PC-3 (cell line): ENCODE measurements at regions not wholly inside any gene's neighbourhood (a gene's known extent, or its start where the extent isn't known, plus 50 kb on each side); places are given as distances from the start of the nearest gene placed in this dataset.

Source experiments
- ATAC-seq: fragments of 200-7000 bp; cut with Tn5 transposase; 2 replicates; pipeline ENCODE4 v1.9.1; 2020; ENCODE audit warnings: mild to moderate bottlenecking, moderate library complexity
- BruUV-seq: library from RNA; stranded (reverse); fragments of 400-500 nt; replicated peaks from 2 replicates; lab custom pipeline; 2021; lab: Mats Ljungman, UMichigan
- CTCF ChIA-PET: fragments of 300-600 bp; sonication (Branson Sonifier 250); formaldehyde crosslinking; loops from one replicate; lab custom pipeline; 2022; ENCODE audit warnings: antibody characterized with exemption; lab: Charles Lee
- POLR2A ChIA-PET: fragments of 300-600 bp; sonication (Branson Sonifier 250); formaldehyde crosslinking; loops from one replicate; lab custom pipeline; 2022; ENCODE audit warnings: antibody characterized with exemption; ENCODE audit not compliant: unreplicated experiment; lab: Charles Lee
- DNase-seq: peaks from one replicate; pipeline ENCODE4 v3.0.0-alpha.2; 2015
- H2AFZ ChIP-seq: fragments of 300-600 bp; sonication (generic); 2 replicates; pipeline ENCODE4 v1.6.0; 2016; ENCODE audit warnings: antibody characterized with exemption, low read length
- H3F3A ChIP-seq: fragments of 300-600 bp; sonication (generic); one replicate; pipeline ENCODE4 v1.6.0; 2017; ENCODE audit warnings: antibody characterized with exemption, low read length, control low read depth, mild to moderate bottlenecking; ENCODE audit not compliant: unreplicated experiment
- H3K27ac ChIP-seq: fragments of 300-600 bp; sonication (generic); 2 replicates; pipeline ENCODE4 v1.5.1; 2016; ENCODE audit warnings: mild to moderate bottlenecking, low read length
- H3K27me3 ChIP-seq: fragments of 300-600 bp; sonication (generic); 2 replicates; pipeline ENCODE4 v1.6.1; 2016; ENCODE audit warnings: low read length, mixed read lengths
- H3K36me3 ChIP-seq: fragments of 300-600 bp; sonication (generic); 2 replicates; pipeline ENCODE4 v1.6.1; 2016; ENCODE audit warnings: low read depth, mixed run types, low read length, mixed read lengths
- H3K4me1 ChIP-seq: fragments of 300-600 bp; sonication (generic); 2 replicates; pipeline ENCODE4 v1.5.1; 2016; ENCODE audit warnings: low read length; ENCODE audit not compliant: insufficient read depth
- H3K4me2 ChIP-seq: fragments of 300-600 bp; sonication (generic); 2 replicates; pipeline ENCODE4 v1.6.0; 2016; ENCODE audit warnings: low read length
- H3K4me3 ChIP-seq: fragments of 300-600 bp; sonication (generic); 2 replicates; pipeline ENCODE4 v1.5.1; 2016; ENCODE audit warnings: mild to moderate bottlenecking, low read length, mixed read lengths
- H3K79me2 ChIP-seq: fragments of 300-600 bp; sonication (generic); 2 replicates; pipeline ENCODE4 v1.6.1; 2017; ENCODE audit warnings: low read length, mixed read lengths
- H3K9ac ChIP-seq: fragments of 300-600 bp; sonication (generic); 2 replicates; pipeline ENCODE4 v1.6.0; 2016; ENCODE audit warnings: mild to moderate bottlenecking, low read length
- H3K9me2 ChIP-seq: fragments of 300-600 bp; sonication (generic); replicated peaks from 2 replicates; pipeline ENCODE4 v1.6.1; 2016; ENCODE audit warnings: mixed run types, low read length, mixed read lengths
- H3K9me3 ChIP-seq: fragments of 300-600 bp; sonication (generic); 2 replicates; pipeline ENCODE4 v1.6.1; 2016; ENCODE audit warnings: low read length, mixed read lengths
- H4K20me1 ChIP-seq: fragments of 300-600 bp; sonication (generic); 2 replicates; pipeline ENCODE4 v1.6.1; 2016; ENCODE audit warnings: low read length, mixed read lengths
- CTCF ChIP-seq: fragments of 300-600 bp; sonication (generic); conservative IDR thresholded peaks from 2 replicates; pipeline ENCODE4 v1.5.1; 2017; ENCODE audit warnings: antibody characterized with exemption, low read depth, mild to moderate bottlenecking, low read length
- EZH2 ChIP-seq: fragments of 300-600 bp; sonication (generic); IDR thresholded peaks from one replicate; pipeline ENCODE4 v1.6.1; 2017; ENCODE audit warnings: antibody characterized with exemption, mild to moderate bottlenecking, low read length; ENCODE audit not compliant: unreplicated experiment
- EZH2phosphoT487 ChIP-seq: fragments of 300-600 bp; sonication (generic); IDR thresholded peaks from 2 replicates; pipeline ENCODE4 v1.6.1; 2018; ENCODE audit warnings: mild to moderate bottlenecking, antibody characterized with exemption, low read length, borderline replicate concordance
- intact Hi-C: fragments of 100-400 bp; cut with micrococcal nuclease; formaldehyde crosslinking; loops from 2 replicates; pipeline ENCODE4 v1.9.0; 2023

GRCh38 chr9:12874395-12874794 lies 99.6 kb downstream of the LURAP1L start:
- no peak for ATAC-seq
- H3K9me2 ChIP-seq, result no peaks in the 10 kb centered on the region
- intact Hi-C loops, result no loop called here
- BruUV-seq, result no TSS peak
- peaks cover 25% of the 10 kb centered on the region for H3K4me1 ChIP-seq
- CTCF ChIA-PET, result interaction anchor here (0.7 kb wide), 1 partner anchor 10 kb away, joined by 11 read pairs; no protein-coding TSS in a partner anchor
- H3K27me3 ChIP-seq, result no peaks in the 10 kb centered on the region
- no peak overlapping the region for H3K27ac ChIP-seq
- DNase-seq, result no peak
- no peak overlapping the region for H2AFZ ChIP-seq
- no peak overlapping the region for H3K9ac ChIP-seq
- no peaks in the 10 kb centered on the region for H3K36me3 ChIP-seq
- H4K20me1 ChIP-seq, result no peaks in the 10 kb centered on the region
- no peaks in the 10 kb centered on the region for H3K9me3 ChIP-seq
- H3K4me2 ChIP-seq, result no peak overlapping the region
- no peaks in the 10 kb centered on the region for H3F3A ChIP-seq
- POLR2A ChIA-PET, result no interaction called here
- H3K79me2 ChIP-seq, result no peaks in the 10 kb centered on the region
- TF ChIP-seq CTCF, result no peak
- TF ChIP-seq EZH2phosphoT487, result no peak
- no peak for TF ChIP-seq EZH2
- H3K4me3 ChIP-seq, result no peak overlapping the region

GRCh38 chr9:12875191-12875590 lies 100.4 kb downstream of the LURAP1L start:
- H3K27ac ChIP-seq, result no peak overlapping the region
- H3K9ac ChIP-seq, result no peak overlapping the region
- H3K36me3 ChIP-seq, result no peaks in the 10 kb centered on the region
- H3K4me3 ChIP-seq, result no peak overlapping the region
- H3K4me1 ChIP-seq, result peaks cover 26% of the 10 kb centered on the region
- H3K4me2 ChIP-seq, result no peak overlapping the region
- no TSS peak for BruUV-seq
- H3K27me3 ChIP-seq, result no peaks in the 10 kb centered on the region
- POLR2A ChIA-PET, result no interaction called here
- no peak overlapping the region for H2AFZ ChIP-seq
- CTCF ChIA-PET, result no interaction called here
- H3K79me2 ChIP-seq, result no peaks in the 10 kb centered on the region
- ATAC-seq (no peak; the same call in 1 of the 2 replicates), DNase-seq (peak; percentile 24)
- H3K9me2 ChIP-seq, result no peaks in the 10 kb centered on the region
- H4K20me1 ChIP-seq, result no peaks in the 10 kb centered on the region
- H3F3A ChIP-seq, result no peaks in the 10 kb centered on the region
- no peaks in the 10 kb centered on the region for H3K9me3 ChIP-seq
- TF ChIP-seq EZH2 (no peak), CTCF (no peak), EZH2phosphoT487 (no peak)
- intact Hi-C loops, result no loop called here

DNA sequence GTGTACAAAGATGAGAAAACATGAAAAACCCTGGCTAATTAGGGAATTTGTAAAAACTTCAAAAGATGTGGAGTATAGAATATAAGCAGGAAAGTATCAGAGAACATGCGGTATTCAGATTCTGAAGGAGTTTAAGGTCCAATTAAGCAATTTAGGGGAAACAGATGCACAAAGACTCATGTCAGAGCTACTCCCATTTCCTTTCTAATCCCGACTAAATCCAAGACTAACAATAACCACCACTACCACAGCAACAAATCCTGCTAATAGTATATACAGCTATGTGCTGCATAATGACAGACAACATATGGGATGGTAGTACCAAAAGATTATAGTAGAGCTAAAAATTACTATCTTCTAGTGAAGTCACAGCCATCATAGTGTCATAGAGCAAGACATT lies 102.1 kb downstream of the LURAP1L start:
- no TSS peak for BruUV-seq
- ATAC-seq, result no peak

More for the DNA sequence above, 102.1 kb downstream of the LURAP1L start:
- Histone ChIP-seq H3K9ac (no peak overlapping the region), H3K4me2 (no peak overlapping the region), H3K79me2 (no peaks in the 10 kb centered on the region), H3F3A (no peaks in the 10 kb centered on the region), H4K20me1 (no peaks in the 10 kb centered on the region), H3K4me1 (peaks cover 32% of the 10 kb centered on the region), H3K27me3 (no peaks in the 10 kb centered on the region), H2AFZ (no peak overlapping the region), H3K36me3 (no peaks in the 10 kb centered on the region), H3K27ac (no peak overlapping the region), H3K9me2 (no peaks in the 10 kb centered on the region), H3K4me3 (no peak overlapping the region), H3K9me3 (no peaks in the 10 kb centered on the region)
- CTCF ChIA-PET, result no interaction called here
- POLR2A ChIA-PET, result no interaction called here
- DNase-seq, result no peak
- intact Hi-C loops, result no loop called here
- TF ChIP-seq EZH2phosphoT487 (no peak), CTCF (no peak), EZH2 (no peak)
